Sigmoid colon (tissue), 6 donors: ENCODE measurements at regions not wholly inside any gene's neighbourhood (a gene's known extent, or its start where the extent isn't known, plus 50 kb on each side); places are given as distances from the start of the nearest gene placed in this dataset.

Experiments used
- DNase-seq: peaks from one replicate; pipeline ENCODE4 v3.0.0-alpha.2; 2019
- H3K27ac ChIP-seq, 4 donors: fragments of 200-600 bp; sonication (generic); one replicate each; pipeline ENCODE4 v1.5.1; 2016 to 2019; ENCODE audit warnings: mild to moderate bottlenecking in 1 of 4
- H3K27me3 ChIP-seq, 3 donors: fragments of 200-600 bp; sonication (generic); one replicate each; pipeline ENCODE4 v1.5.1; 2019; ENCODE audit warnings: mild to moderate bottlenecking in 1 of 3
- H3K36me3 ChIP-seq, 4 donors: fragments of 200-600 bp; sonication (generic); one replicate each; pipeline ENCODE4 v1.5.1; 2016 to 2019
- H3K4me1 ChIP-seq, 4 donors: fragments of 200-600 bp; sonication (generic); one replicate each; pipeline ENCODE4 v1.5.1; 2017 to 2019
- H3K4me3 ChIP-seq, 4 donors: fragments of 200-600 bp; sonication (generic); one replicate each; pipeline ENCODE4 v1.5.1; 2017 to 2019; ENCODE audit warnings: mild to moderate bottlenecking in 2 of 4, moderate library complexity in 1 of 4
- H3K9me3 ChIP-seq, 4 donors: fragments of 200-600 bp in 3 of 4; sonication (generic) in 3 of 4; one replicate each; pipeline versions ENCODE4 v1.5.1 to v1.6.1; 2013 to 2019
- CTCF ChIP-seq, 4 experiments: fragments of 450-650 bp in 3 of 4; fragments of 200-600 bp in 1 of 4; IDR thresholded peaks; one replicate each; pipeline ENCODE4 v1.5.1; 2016 to 2019; ENCODE audit warnings: antibody characterized with exemption in 4 of 4, mild to moderate bottlenecking in 3 of 4, moderate library complexity in 2 of 4
- EP300 ChIP-seq, 4 donors: sonication (generic); formaldehyde crosslinking; IDR thresholded peaks; one replicate each; pipeline ENCODE4 v1.6.1; 2017; ENCODE audit warnings: antibody characterized with exemption in 4 of 4
- POLR2A ChIP-seq, 2 donors: fragments of 450-650 bp; IDR thresholded peaks; one replicate each; pipeline ENCODE4 v1.6.1; 2016; ENCODE audit warnings: antibody characterized with exemption in 2 of 2, mild to moderate bottlenecking in 2 of 2, moderate library complexity in 2 of 2
- POLR2AphosphoS5 ChIP-seq, 4 donors: sonication (generic); formaldehyde crosslinking; IDR thresholded peaks; one replicate each; pipeline ENCODE4 v1.6.1; 2017; ENCODE audit warnings: antibody characterized with exemption in 4 of 4
- WGBS, 2 donors: extraction: QIAGEN DNeasy Blood & Tissue Kit; methylation state at CpG; one replicate each; pipeline ENCODE4 v1.1.7; 2013; 5-methylcytosine and 5-hydroxymethylcytosine counted together
- intact Hi-C: fragments of 100-400 bp; cut with DNase I; formaldehyde crosslinking; loops from one replicate; pipeline ENCODE4 v1.15.1; 2023
- donor health status: healthy with polysubstance abuse.
- donor health status: healthy.

DNA sequence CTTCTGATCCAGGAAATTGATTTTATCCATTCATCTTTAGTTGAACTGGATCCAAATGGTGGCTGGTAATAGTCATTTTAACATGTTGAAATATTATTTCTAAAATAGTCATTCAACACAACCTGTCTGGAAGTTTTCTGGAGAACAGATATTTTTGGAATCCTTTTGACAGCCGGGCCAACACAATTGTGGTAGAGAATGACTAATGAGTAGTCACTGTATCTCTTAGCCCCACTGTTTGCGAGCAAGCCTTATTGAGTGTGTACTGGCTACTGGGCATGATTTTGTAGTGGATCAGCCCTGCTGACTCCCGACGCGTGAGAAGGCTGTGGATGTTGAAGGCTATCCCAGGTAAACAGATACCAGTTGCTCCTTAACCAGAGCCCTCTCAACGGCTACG is 383.4 kb downstream of the ZNF536 start:
- H3K4me3 ChIP-seq = no peak overlapping the region
- H3K36me3 ChIP-seq = no peaks in the 10 kb centered on the region
- no peak overlapping the region for H3K27ac ChIP-seq
- no peaks in the 10 kb centered on the region for H3K4me1 ChIP-seq
- intact Hi-C loops = no loop called here
- H3K27me3 ChIP-seq = no peaks in the 10 kb centered on the region
- TF ChIP-seq CTCF (IDR thresholded peaks at IDR 0.05) = no peak
- TF ChIP-seq EP300 (IDR thresholded peaks at IDR 0.05) = no peak
- TF ChIP-seq POLR2A (IDR thresholded peaks at IDR 0.05) = no peak
- no peak for TF ChIP-seq POLR2AphosphoS5 (IDR thresholded peaks at IDR 0.05)
- DNase-seq = no peak
- no peaks in the 10 kb centered on the region for H3K9me3 ChIP-seq
- WGBS, 2 donors = 95 to 97% methylated on average over 7 of the region's 7 CpGs

DNA sequence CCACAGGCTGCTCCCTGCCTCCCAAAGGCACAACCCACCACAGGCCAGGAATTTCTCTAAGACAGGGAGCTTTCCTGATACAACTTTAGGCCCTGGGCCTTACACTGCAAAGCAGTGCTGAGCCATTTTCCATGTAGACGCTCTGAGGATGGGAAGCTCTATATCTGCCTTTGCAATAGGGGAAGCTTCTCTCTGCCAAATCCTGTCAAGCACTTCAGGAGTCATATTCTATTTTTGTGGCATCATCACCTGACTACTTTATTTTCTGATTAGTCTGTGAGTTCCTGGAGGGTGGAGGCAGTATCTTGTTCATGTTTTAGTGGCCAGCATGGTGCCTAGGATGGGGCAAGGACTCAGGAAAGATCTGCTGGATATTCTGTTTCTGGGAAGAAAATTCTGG is 382.0 kb downstream of the ZNF536 start:
- TF ChIP-seq CTCF (IDR thresholded peaks at IDR 0.05) (no peak), POLR2AphosphoS5 (IDR thresholded peaks at IDR 0.05) (no peak), POLR2A (IDR thresholded peaks at IDR 0.05) (no peak), EP300 (IDR thresholded peaks at IDR 0.05) (no peak)
- no peak overlapping the region for H3K27ac ChIP-seq
- H3K27me3 ChIP-seq = no peaks in the 10 kb centered on the region
- no peak overlapping the region for H3K4me3 ChIP-seq
- DNase-seq = no peak
- intact Hi-C loops = no loop called here
- peaks cover 0 to 7% (median 2%) of the 10 kb centered on the region in 4 donors for H3K9me3 ChIP-seq
- H3K36me3 ChIP-seq = no peaks in the 10 kb centered on the region
- H3K4me1 ChIP-seq = no peaks in the 10 kb centered on the region
- whole genome bisulfite sequencing, 2 donors = 82% methylated on average over 1 of the region's 1 CpG

DNA sequence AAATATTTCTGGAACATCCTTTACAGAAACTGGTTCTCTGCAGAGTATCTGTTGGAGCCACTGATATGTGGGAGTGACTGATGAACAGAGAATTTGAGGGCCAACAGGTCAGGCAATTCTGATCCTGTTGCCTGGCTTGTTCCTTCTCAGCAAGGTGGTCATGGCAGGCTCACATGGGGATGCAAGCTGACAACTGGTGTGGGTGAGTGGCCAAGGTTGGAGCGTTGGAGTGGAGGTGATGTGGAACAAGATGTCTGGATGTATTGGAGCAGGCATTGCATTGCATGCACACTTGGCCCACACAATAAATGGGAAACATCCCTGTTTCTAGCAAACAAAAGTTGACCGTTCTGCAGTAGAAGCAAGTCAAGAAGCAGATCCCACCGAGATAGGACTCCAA is 380.7 kb downstream of the ZNF536 start:
- H3K27me3 ChIP-seq = no peaks in the 10 kb centered on the region
- no peak overlapping the region for H3K4me3 ChIP-seq
- H3K36me3 ChIP-seq = no peaks in the 10 kb centered on the region
- TF ChIP-seq POLR2AphosphoS5 (IDR thresholded peaks at IDR 0.05) (no peak), CTCF (IDR thresholded peaks at IDR 0.05) (no peak), EP300 (IDR thresholded peaks at IDR 0.05) (no peak), POLR2A (IDR thresholded peaks at IDR 0.05) (no peak)
- intact Hi-C loops = no loop called here
- 82 to 93% methylated on average over 3 of the region's 3 CpGs for WGBS, 2 donors
- H3K27ac ChIP-seq = no peak overlapping the region
- DNase-seq = no peak
- no peaks in the 10 kb centered on the region for H3K4me1 ChIP-seq
- peaks cover 0 to 7% (median 2%) of the 10 kb centered on the region in 4 donors for H3K9me3 ChIP-seq

- Histone ChIP-seq H3K27me3 (no peaks in the 10 kb centered on the region), H3K4me3 (no peak overlapping the region), H3K9me3 (peaks cover 0 to 7% (median 2%) of the 10 kb centered on the region in 4 donors), H3K4me1 (no peaks in the 10 kb centered on the region), H3K36me3 (no peaks in the 10 kb centered on the region), H3K27ac (no peak overlapping the region)
- DNase-seq = no peak
- TF ChIP-seq POLR2A (IDR thresholded peaks at IDR 0.05) = no peak
- TF ChIP-seq CTCF (IDR thresholded peaks at IDR 0.05) = no peak
- no peak for TF ChIP-seq POLR2AphosphoS5 (IDR thresholded peaks at IDR 0.05)
- no peak for TF ChIP-seq EP300 (IDR thresholded peaks at IDR 0.05)
- WGBS, 2 donors = 76 to 82% methylated on average over 6 of the region's 6 CpGs
- intact Hi-C loops = no loop called here
Observed at GRCh38 chr19:30752201-30752600, 380.0 kb downstream of the ZNF536 start.

GRCh38 chr19:30745476-30745985 is 373.3 kb downstream of the ZNF536 start:
- no peak overlapping the region for H3K4me3 ChIP-seq
- H3K27me3 ChIP-seq = peaks cover 0 to 5% (median 0%) of the 10 kb centered on the region in 3 donors
- peaks cover 0 to 7% (median 2%) of the 10 kb centered on the region in 4 donors for H3K9me3 ChIP-seq
- intact Hi-C loops = no loop called here
- TF ChIP-seq POLR2AphosphoS5 (IDR thresholded peaks at IDR 0.05) (no peak), EP300 (IDR thresholded peaks at IDR 0.05) (no peak), CTCF (IDR thresholded peaks at IDR 0.05) (no peak), POLR2A (IDR thresholded peaks at IDR 0.05) (no peak)
- no peaks in the 10 kb centered on the region for H3K36me3 ChIP-seq
- WGBS, 2 donors = 83 to 90% methylated on average over 4 of the region's 4 CpGs
- no peak for DNase-seq
- no peak overlapping the region for H3K27ac ChIP-seq
- no peaks in the 10 kb centered on the region for H3K4me1 ChIP-seq
